B cell (primary cell): ENCODE measurements at regions not wholly inside any gene's neighbourhood (a gene's known extent, or its start where the extent isn't known, plus 50 kb on each side); places are given as distances from the start of the nearest gene placed in this dataset.
A peak's percentile ranks its signal among the peaks of the same experiment; 100 is the strongest.

Experiments used
- ATAC-seq: fragments of 200-7000 bp; cut with Tn5 transposase; one replicate; pipeline ENCODE4 v1.10.0; 2021; ENCODE audit warnings: low read depth, mild to moderate bottlenecking, moderate number of reproducible peaks, moderate library complexity
- CTCF ChIA-PET: fragments of 350-600 bp; sonication (Branson Sonifier 250); formaldehyde crosslinking; loops from one replicate; lab custom pipeline; 2021; ENCODE audit warnings: antibody characterized with exemption, inconsistent platforms; lab: Charles Lee
- POLR2A ChIA-PET: fragments of 350-600 bp; sonication (Branson Sonifier 250); formaldehyde crosslinking; loops from one replicate; lab custom pipeline; 2021; ENCODE audit warnings: antibody characterized with exemption; lab: Charles Lee
- DNase-seq: peaks from one replicate; pipeline ENCODE4 v3.0.0; 2013
- H2AFZ ChIP-seq: 2 replicates; pipeline ENCODE4 v1.6.1; 2012; ENCODE audit warnings: mild to moderate bottlenecking, low read depth, low read length; ENCODE audit not compliant: insufficient read depth, poor library complexity, severe bottlenecking
- H3K27ac ChIP-seq, 2 donors: 1 replicate in 1 of 2; 2 replicates in 1 of 2; pipeline ENCODE4 v1.5.1; 2012 to 2013; ENCODE audit warnings: low read length in 2 of 2, mild to moderate bottlenecking in 2 of 2, moderate library complexity in 1 of 2
- H3K27me3 ChIP-seq, 4 experiments: fragments of 200-600 bp in 1 of 4; sonication (generic) in 1 of 4; replicated peaks in 1 of 4; 1 replicate in 2 of 4; 2 replicates in 2 of 4; pipeline versions ENCODE4 v1.6.1 to v1.7.0; 2013 to 2016; ENCODE audit warnings: low read length in 3 of 4, mild to moderate bottlenecking in 2 of 4, mixed read lengths in 1 of 4, moderate library complexity in 1 of 4; ENCODE audit not compliant: insufficient read depth in 4 of 4, control insufficient read depth in 3 of 4; ENCODE audit errors: control extremely low read depth in 1 of 4
- H3K36me3 ChIP-seq, 2 experiments: replicated peaks in 1 of 2; 1 replicate in 1 of 2; 2 replicates in 1 of 2; pipeline versions ENCODE4 v1.6.1 to v1.7.1; 2013; ENCODE audit warnings: low read length in 1 of 2; ENCODE audit not compliant: insufficient read depth in 2 of 2, control insufficient read depth in 1 of 2; ENCODE audit errors: control extremely low read depth in 1 of 2, extremely low read depth in 1 of 2
- H3K4me1 ChIP-seq, 2 donors: fragments of 200-600 bp in 1 of 2; sonication (generic) in 1 of 2; 1 replicate in 1 of 2; 2 replicates in 1 of 2; pipeline versions ENCODE4 v1.5.1 to v1.6.1; 2013 to 2017; ENCODE audit warnings: low read length in 2 of 2; ENCODE audit not compliant: control insufficient read depth in 2 of 2, insufficient read depth in 2 of 2
- H3K4me2 ChIP-seq: replicated peaks from 2 replicates; pipeline ENCODE3; 2012; ENCODE audit warnings: mild to moderate bottlenecking, low read depth, low read length; ENCODE audit not compliant: poor library complexity, severe bottlenecking
- H3K4me3 ChIP-seq, 5 experiments: fragments of 200-600 bp in 1 of 5; sonication (generic) in 1 of 5; 1 replicate in 3 of 5; 2 replicates in 2 of 5; pipeline versions ENCODE4 v1.5.1 to v1.7.0; 2011 to 2016; ENCODE audit warnings: low read length in 4 of 5, mild to moderate bottlenecking in 4 of 5, low read depth in 2 of 5, control low read depth in 1 of 5, moderate library complexity in 1 of 5; ENCODE audit not compliant: insufficient read depth in 1 of 5; ENCODE audit errors: control extremely low read depth in 1 of 5, extremely low read depth in 1 of 5
- H3K79me2 ChIP-seq: fragments of 200-600 bp; sonication (generic); one replicate; pipeline ENCODE4 v1.6.0; 2016; ENCODE audit warnings: low read length; ENCODE audit not compliant: control insufficient read depth, insufficient read depth
- H3K9ac ChIP-seq: fragments of 200-600 bp; sonication (generic); 2 replicates; pipeline ENCODE4 v1.6.1; 2017; ENCODE audit warnings: mild to moderate bottlenecking, low read length, moderate library complexity
- H3K9me3 ChIP-seq, 3 donors: one replicate each; pipeline versions ENCODE4 v1.6.1 to v1.7.1; 2013; ENCODE audit warnings: low read length in 2 of 3; ENCODE audit not compliant: control insufficient read depth in 2 of 3, insufficient read depth in 1 of 3; ENCODE audit errors: control extremely low read depth in 1 of 3
- H4K20me1 ChIP-seq: 2 replicates; pipeline ENCODE4 v1.6.0; 2012; ENCODE audit warnings: mild to moderate bottlenecking, low read length; ENCODE audit not compliant: insufficient read depth, control insufficient read depth, poor library complexity, severe bottlenecking
- H3K27ac Mint-ChIP-seq: one replicate; pipeline ENCODE4 v1.8.0; 2021; ENCODE audit warnings: mixed read lengths
- H3K27me3 Mint-ChIP-seq: one replicate; pipeline ENCODE4 v1.8.0; 2021; ENCODE audit warnings: mixed read lengths
- H3K4me1 Mint-ChIP-seq: one replicate; pipeline ENCODE4 v1.8.0; 2021; ENCODE audit warnings: mixed read lengths
- H3K4me3 Mint-ChIP-seq: one replicate; pipeline ENCODE4 v1.8.0; 2021; ENCODE audit warnings: mixed read lengths
- H3K9me3 Mint-ChIP-seq: one replicate; pipeline ENCODE4 v1.8.0; 2022; ENCODE audit warnings: mixed read lengths; ENCODE audit not compliant: insufficient read depth
- CTCF ChIP-seq: fragments of 200-600 bp; IDR thresholded peaks from one replicate; pipeline ENCODE4 v1.8.0; 2022; ENCODE audit warnings: antibody characterized with exemption, mild to moderate bottlenecking
- EZH2 ChIP-seq: IDR thresholded peaks from 2 replicates; pipeline ENCODE4 v1.6.1; 2012; ENCODE audit warnings: borderline replicate concordance, low read depth, mild to moderate bottlenecking, moderate library complexity, low read length; ENCODE audit not compliant: insufficient read depth, poor library complexity, severe bottlenecking
- WGBS: methylation state at CpG from one replicate; pipeline ENCODE4 v1.1.5; 2013; ENCODE audit warnings: missing lambda C conversion rate; ENCODE audit not compliant: insufficient coverage; 5-methylcytosine and 5-hydroxymethylcytosine counted together
- intact Hi-C: fragments of 100-400 bp; cut with micrococcal nuclease; formaldehyde crosslinking; loops from one replicate; pipeline ENCODE4 v1.10.0; 2022

GRCh38 chr7:18302097-18302496 lies 193.5 kb upstream of the HDAC9 start:
- H3K27me3 ChIP-seq, result no peaks in the 10 kb centered on the region
- H3K79me2 ChIP-seq, result peaks cover 99% of the 10 kb centered on the region
- Mint-ChIP-seq H3K27me3 (no peaks in the 10 kb centered on the region), H3K9me3 (no peaks in the 10 kb centered on the region), H3K4me3 (no peak overlapping the region), H3K27ac (no peak overlapping the region), H3K4me1 (peaks cover 58% of the 10 kb centered on the region)
- peaks cover 0 to 3% of the 10 kb centered on the region in 2 experiments for H3K36me3 ChIP-seq
- H2AFZ ChIP-seq, result no peak overlapping the region
- peaks cover 26 to 39% of the 10 kb centered on the region in 2 donors for H3K4me1 ChIP-seq
- no peak overlapping the region for H3K27ac ChIP-seq
- peaks cover 0 to 3% (median 0%) of the 10 kb centered on the region in 3 donors for H3K9me3 ChIP-seq
- no peak for ATAC-seq
- H3K9ac ChIP-seq, result no peak overlapping the region
- DNase-seq, result no peak
- intact Hi-C loops, result no loop called here
- CTCF ChIA-PET, result interaction anchor here (0.9 to 1.6 kb wide), 2 partner anchors 20 to 87 kb away, joined by 3 to 4 read pairs; no protein-coding TSS in a partner anchor
- WGBS, result 86% methylated on average over 1 of the region's 2 CpGs
- H3K4me3 ChIP-seq, result no peak overlapping the region
- H4K20me1 ChIP-seq, result peaks cover 14% of the 10 kb centered on the region
- H3K4me2 ChIP-seq, result no peak overlapping the region
- POLR2A ChIA-PET, result no interaction called here
- TF ChIP-seq EZH2, result no peak
- no peak for TF ChIP-seq CTCF

- peaks cover 21 to 46% of the 10 kb centered on the region in 2 donors for H3K4me1 ChIP-seq
- peaks cover 91% of the 10 kb centered on the region for H3K79me2 ChIP-seq
- H3K27ac ChIP-seq, result no peak overlapping the region
- POLR2A ChIA-PET, result no interaction called here
- H4K20me1 ChIP-seq, result peaks cover 14% of the 10 kb centered on the region
- peaks cover 59% of the 10 kb centered on the region for H3K4me1 Mint-ChIP-seq
- peaks cover 0 to 3% of the 10 kb centered on the region in 2 experiments for H3K36me3 ChIP-seq
- ATAC-seq (no peak), DNase-seq (no peak)
- no CpG with 5 or more reads among the region's 3 CpGs for WGBS
- CTCF ChIA-PET, result interaction anchor here (0.9 to 3.7 kb wide), 3 partner anchors 10 to 16 kb away, joined by 3 to 14 read pairs (median 3); no protein-coding TSS in a partner anchor
- H3K9ac ChIP-seq, result no peak overlapping the region
- no peaks in the 10 kb centered on the region for H3K27me3 Mint-ChIP-seq
- no peak overlapping the region for H2AFZ ChIP-seq
- no peaks in the 10 kb centered on the region for H3K9me3 Mint-ChIP-seq
- intact Hi-C loops, result no loop called here
- TF ChIP-seq EZH2, result no peak
- no peak for TF ChIP-seq CTCF
- peaks cover 0 to 3% (median 0%) of the 10 kb centered on the region in 3 donors for H3K9me3 ChIP-seq
- peak overlapping the region; percentile 47 for H3K27ac Mint-ChIP-seq
- no peaks in the 10 kb centered on the region for H3K27me3 ChIP-seq
- no peak overlapping the region for H3K4me3 ChIP-seq
- H3K4me2 ChIP-seq, result no peak overlapping the region
- no peak overlapping the region for H3K4me3 Mint-ChIP-seq
These were observed 189.7 kb upstream of the HDAC9 start for GRCh38 chr7:18305866-18306265.
